ENCODE measurements at regions not wholly inside any gene's neighbourhood (a gene's known extent, or its start where the extent isn't known, plus 50 kb on each side); places are given as distances from the start of the nearest gene placed in this dataset.
"Not testable (repeated sequence)": the region's sequence is repeated elsewhere in the genome, so short reads cannot be mapped to it uniquely, and the experiment has no call there.

GRCh38 chr22:23393721-23394320 is 186.3 kb downstream of the IGLL1 start:
- no peak for DNase-seq

GRCh38 chr22:23393199-23393598 is 186.9 kb downstream of the IGLL1 start:
- not testable (repeated sequence) for DNase-seq

- no peak for DNase-seq
Measured at GRCh38 chr22:23392420-23393121, 187.5 kb downstream of the IGLL1 start.

- no peak for DNase-seq
Measured at GRCh38 chr22:23391022-23391421, 189.1 kb downstream of the IGLL1 start.

- DNase-seq = no peak
Measured at GRCh38 chr22:23389271-23390071, 190.6 kb downstream of the IGLL1 start.

- no peak for DNase-seq
Measured at GRCh38 chr22:23388517-23388890, 191.6 kb downstream of the IGLL1 start.

GRCh38 chr22:23387827-23388516 is 192.1 kb downstream of the IGLL1 start:
- no peak for DNase-seq

GRCh38 chr22:23386822-23387580 is 193.1 kb downstream of the IGLL1 start:
- no peak for DNase-seq

GRCh38 chr22:23385678-23386631 is 194.1 kb downstream of the IGLL1 start:
- DNase-seq = peak; percentile 87

- DNase-seq = no peak
Measured at GRCh38 chr22:23384923-23385677, 195.0 kb downstream of the IGLL1 start.

- DNase-seq = no peak
Measured at GRCh38 chr22:23384431-23384830, 195.7 kb downstream of the IGLL1 start.

GRCh38 chr22:23383491-23384361 is 196.4 kb downstream of the IGLL1 start:
- DNase-seq = no peak

GRCh38 chr22:23382428-23383218 is 197.5 kb downstream of the IGLL1 start:
- DNase-seq = no peak

- DNase-seq = no peak
Measured at GRCh38 chr22:23381661-23382427, 198.2 kb downstream of the IGLL1 start.

GRCh38 chr22:23380911-23381310 is 199.2 kb downstream of the IGLL1 start:
- no peak for DNase-seq

GRCh38 chr22:23380230-23380573 is 199.9 kb downstream of the IGLL1 start:
- no peak for DNase-seq

- not testable (repeated sequence) for DNase-seq
Measured at GRCh38 chr22:23379540-23380229, 199.4 kb downstream of the BCR start.
